ENCODE measurements at regions not wholly inside any gene's neighbourhood (a gene's known extent, or its start where the extent isn't known, plus 50 kb on each side); places are given as distances from the start of the nearest gene placed in this dataset.

DNA sequence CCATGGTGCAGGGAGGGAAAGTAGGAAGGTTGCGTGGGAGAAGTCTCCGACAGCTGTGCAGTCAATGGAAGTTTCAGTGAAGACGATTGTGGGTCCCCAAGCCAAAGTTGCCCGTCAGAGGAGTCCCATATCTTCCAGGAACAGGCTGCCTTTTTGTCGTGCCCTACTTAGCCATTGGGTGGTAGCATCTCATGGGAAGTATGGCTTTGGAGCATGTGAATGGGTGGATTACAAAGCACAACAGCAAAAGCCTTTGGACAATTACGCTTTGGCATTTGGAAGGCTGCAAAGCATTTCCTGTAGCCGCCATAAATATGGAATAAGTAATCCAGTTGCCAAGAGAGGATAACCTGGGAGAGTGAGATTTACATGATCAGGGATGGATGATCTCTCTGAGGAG lies 300.7 kb upstream of the BOD1L1 start:
- ChIA-PET CTCF (no interaction called here), POLR2A (no interaction called here)
- no peak overlapping the region for H3K4me3 ChIP-seq (ENCODE audit: low read depth, low read length)
- no peaks in the 10 kb centered on the region for H3K4me1 ChIP-seq (ENCODE audit: control insufficient read depth, insufficient read depth, low read length)
- TF ChIP-seq, protein P1, sequence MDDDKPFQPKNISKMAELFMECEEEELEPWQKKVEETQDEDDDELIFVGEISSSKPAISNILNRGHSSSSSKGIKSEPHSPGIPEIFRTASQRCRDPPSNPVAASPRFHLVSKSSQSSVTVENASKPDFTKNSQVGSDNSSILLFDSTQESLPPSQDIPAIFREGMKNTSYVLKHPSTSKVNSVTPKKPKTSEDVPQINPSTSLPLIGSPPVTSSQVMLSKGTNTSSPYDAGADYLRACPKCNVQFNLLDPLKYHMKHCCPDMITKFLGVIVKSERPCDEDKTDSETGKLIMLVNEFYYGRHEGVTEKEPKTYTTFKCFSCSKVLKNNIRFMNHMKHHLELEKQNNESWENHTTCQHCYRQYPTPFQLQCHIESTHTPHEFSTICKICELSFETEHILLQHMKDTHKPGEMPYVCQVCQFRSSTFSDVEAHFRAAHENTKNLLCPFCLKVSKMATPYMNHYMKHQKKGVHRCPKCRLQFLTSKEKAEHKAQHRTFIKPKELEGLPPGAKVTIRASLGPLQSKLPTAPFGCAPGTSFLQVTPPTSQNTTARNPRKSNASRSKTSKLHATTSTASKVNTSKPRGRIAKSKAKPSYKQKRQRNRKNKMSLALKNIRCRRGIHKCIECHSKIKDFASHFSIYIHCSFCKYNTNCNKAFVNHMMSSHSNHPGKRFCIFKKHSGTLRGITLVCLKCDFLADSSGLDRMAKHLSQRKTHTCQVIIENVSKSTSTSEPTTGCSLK (tag by site-specific recombination; IDR thresholded peaks at IDR 0.05): no peak
- TF ChIP-seq GLIS2 (tag by site-specific recombination; IDR thresholded peaks at IDR 0.05) (no peak), ZBTB17 (tag by site-specific recombination; IDR thresholded peaks at IDR 0.05) (no peak), ZBTB20 (tag by site-specific recombination; IDR thresholded peaks at IDR 0.05) (no peak)
- H3K9me3 ChIP-seq (ENCODE audit: control insufficient read depth, insufficient read depth, low read depth, low read length): no peaks in the 10 kb centered on the region
- H3K27ac ChIP-seq (ENCODE audit: extremely low read depth, low read depth, low read length): no peak overlapping the region
- no peaks in the 10 kb centered on the region for H3K36me3 ChIP-seq (ENCODE audit: control insufficient read depth in 2 of 2, insufficient read depth in 1 of 2, low read length in 2 of 2)

DNA sequence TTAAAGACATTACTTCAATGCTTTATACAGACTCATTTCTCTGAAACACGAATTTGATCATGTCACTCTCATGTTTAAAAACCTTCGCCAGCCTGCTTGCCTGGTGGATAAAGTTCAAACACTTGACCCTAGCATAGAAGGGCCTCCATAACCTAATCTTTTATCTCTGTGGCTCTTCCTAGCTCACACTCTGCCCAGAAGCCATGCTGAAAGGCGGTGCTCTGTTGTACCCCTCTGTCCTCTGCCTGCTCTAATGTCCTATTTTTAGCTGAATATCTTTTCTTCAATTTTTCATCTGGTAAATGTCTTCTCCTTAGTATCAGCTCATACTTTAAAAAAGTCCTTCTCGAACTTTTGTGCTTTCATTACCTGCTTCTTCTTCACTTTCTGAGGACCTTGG lies 302.6 kb upstream of the BOD1L1 start:
- H3K9me3 ChIP-seq (ENCODE audit: control insufficient read depth, insufficient read depth, low read depth, low read length): no peaks in the 10 kb centered on the region
- TF ChIP-seq YY1 (tag by site-specific recombination; IDR thresholded peaks at IDR 0.05) (no peak), YY2 (tag by site-specific recombination; IDR thresholded peaks at IDR 0.05) (no peak), HOXD13 (CRISPR knock-in tag; IDR thresholded peaks at IDR 0.05; ENCODE audit: borderline replicate concordance) (no peak), ZBTB21 (tag by site-specific recombination; IDR thresholded peaks at IDR 0.05) (no peak), KLF16 (tag by site-specific recombination; IDR thresholded peaks at IDR 0.05) (no peak), ZNF768 (tag by site-specific recombination; IDR thresholded peaks at IDR 0.05) (no peak), ZNF354C (tag by site-specific recombination; IDR thresholded peaks at IDR 0.05; ENCODE audit: borderline replicate concordance, low read depth) (no peak), ZBTB20 (tag by site-specific recombination; IDR thresholded peaks at IDR 0.05) (no peak), BCL11A (tag by site-specific recombination; IDR thresholded peaks at IDR 0.05; ENCODE audit: low read depth) (no peak), ZNF830 (tag by site-specific recombination; IDR thresholded peaks at IDR 0.05; ENCODE audit: low read depth) (no peak), RBAK (tag by site-specific recombination; IDR thresholded peaks at IDR 0.05) (no peak)
- TF ChIP-seq, protein P2, sequence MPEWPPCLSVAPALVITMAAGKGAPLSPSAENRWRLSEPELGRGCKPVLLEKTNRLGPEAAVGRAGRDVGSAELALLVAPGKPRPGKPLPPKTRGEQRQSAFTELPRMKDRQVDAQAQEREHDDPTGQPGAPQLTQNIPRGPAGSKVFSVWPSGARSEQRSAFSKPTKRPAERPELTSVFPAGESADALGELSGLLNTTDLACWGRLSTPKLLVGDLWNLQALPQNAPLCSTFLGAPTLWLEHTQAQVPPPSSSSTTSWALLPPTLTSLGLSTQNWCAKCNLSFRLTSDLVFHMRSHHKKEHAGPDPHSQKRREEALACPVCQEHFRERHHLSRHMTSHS (tag by site-specific recombination; IDR thresholded peaks at IDR 0.05): no peak
- TF ChIP-seq, protein P3, sequence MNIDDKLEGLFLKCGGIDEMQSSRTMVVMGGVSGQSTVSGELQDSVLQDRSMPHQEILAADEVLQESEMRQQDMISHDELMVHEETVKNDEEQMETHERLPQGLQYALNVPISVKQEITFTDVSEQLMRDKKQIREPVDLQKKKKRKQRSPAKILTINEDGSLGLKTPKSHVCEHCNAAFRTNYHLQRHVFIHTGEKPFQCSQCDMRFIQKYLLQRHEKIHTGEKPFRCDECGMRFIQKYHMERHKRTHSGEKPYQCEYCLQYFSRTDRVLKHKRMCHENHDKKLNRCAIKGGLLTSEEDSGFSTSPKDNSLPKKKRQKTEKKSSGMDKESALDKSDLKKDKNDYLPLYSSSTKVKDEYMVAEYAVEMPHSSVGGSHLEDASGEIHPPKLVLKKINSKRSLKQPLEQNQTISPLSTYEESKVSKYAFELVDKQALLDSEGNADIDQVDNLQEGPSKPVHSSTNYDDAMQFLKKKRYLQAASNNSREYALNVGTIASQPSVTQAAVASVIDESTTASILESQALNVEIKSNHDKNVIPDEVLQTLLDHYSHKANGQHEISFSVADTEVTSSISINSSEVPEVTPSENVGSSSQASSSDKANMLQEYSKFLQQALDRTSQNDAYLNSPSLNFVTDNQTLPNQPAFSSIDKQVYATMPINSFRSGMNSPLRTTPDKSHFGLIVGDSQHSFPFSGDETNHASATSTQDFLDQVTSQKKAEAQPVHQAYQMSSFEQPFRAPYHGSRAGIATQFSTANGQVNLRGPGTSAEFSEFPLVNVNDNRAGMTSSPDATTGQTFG (tag by site-specific recombination; IDR thresholded peaks at IDR 0.05; ENCODE audit: borderline replicate concordance): no peak
- no peaks in the 10 kb centered on the region for H3K36me3 ChIP-seq (ENCODE audit: control insufficient read depth in 2 of 2, insufficient read depth in 1 of 2, low read length in 2 of 2)
- H3K4me1 ChIP-seq (ENCODE audit: control insufficient read depth, insufficient read depth, low read length): no peaks in the 10 kb centered on the region
- POLR2A ChIA-PET: no interaction called here
- CTCF ChIA-PET: no interaction called here
- no peak overlapping the region for H3K27ac ChIP-seq (ENCODE audit: extremely low read depth, low read depth, low read length)
- no peak overlapping the region for H3K4me3 ChIP-seq (ENCODE audit: low read depth, low read length)

DNA sequence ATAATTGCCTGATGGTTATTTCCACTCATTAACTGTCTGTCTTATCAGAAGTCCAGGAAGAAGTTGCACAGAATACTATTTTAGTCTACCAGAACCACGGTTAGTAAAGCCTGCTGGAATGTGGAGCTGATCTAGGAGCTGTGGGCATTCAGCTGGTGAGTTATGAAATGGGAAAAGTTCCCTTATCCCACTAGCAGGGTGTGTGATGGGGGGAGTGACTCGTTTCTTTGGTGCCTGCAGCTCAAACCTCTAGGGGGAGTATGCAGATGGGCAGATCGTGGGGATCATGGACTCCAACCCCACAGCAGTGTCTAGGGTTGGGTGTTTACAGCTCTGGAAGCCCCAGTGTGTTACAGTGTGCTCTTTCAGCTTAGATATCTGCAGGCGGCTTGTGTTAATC lies 305.7 kb upstream of the BOD1L1 start:
- POLR2A ChIA-PET: no interaction called here
- CTCF ChIA-PET: no interaction called here
- H3K27ac ChIP-seq (ENCODE audit: extremely low read depth, low read depth, low read length): no peak overlapping the region
- TF ChIP-seq ZNF155 (tag by site-specific recombination; IDR thresholded peaks at IDR 0.05) (no peak), ZFP3 (tag by site-specific recombination; IDR thresholded peaks at IDR 0.05; ENCODE audit: low read depth) (no peak), GFI1B (tag by site-specific recombination; IDR thresholded peaks at IDR 0.05) (no peak), TCF7L2 (IDR thresholded peaks at IDR 0.05; ENCODE audit: borderline replicate concordance, low read depth, low read length) (no peak), ZNF366 (tag by site-specific recombination; conservative IDR thresholded peaks at IDR 0.05) (no peak)
- TF ChIP-seq, protein P4, sequence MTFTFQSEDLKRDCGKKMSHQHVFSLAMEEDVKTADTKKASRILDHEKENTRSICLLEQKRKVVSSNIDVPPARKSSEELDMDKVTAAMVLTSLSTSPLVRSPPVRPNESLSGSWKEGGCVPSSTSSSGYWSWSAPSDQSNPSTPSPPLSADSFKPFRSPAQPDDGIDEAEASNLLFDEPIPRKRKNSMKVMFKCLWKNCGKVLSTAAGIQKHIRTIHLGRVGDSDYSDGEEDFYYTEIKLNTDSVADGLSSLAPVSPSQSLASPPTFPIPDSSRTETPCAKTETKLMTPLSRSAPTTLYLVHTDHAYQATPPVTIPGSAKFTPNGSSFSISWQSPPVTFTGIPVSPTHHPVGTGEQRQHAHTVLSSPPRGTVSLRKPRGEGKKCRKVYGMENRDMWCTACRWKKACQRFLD (tag by site-specific recombination; IDR thresholded peaks at IDR 0.05): no peak
- TF ChIP-seq, protein P5, sequence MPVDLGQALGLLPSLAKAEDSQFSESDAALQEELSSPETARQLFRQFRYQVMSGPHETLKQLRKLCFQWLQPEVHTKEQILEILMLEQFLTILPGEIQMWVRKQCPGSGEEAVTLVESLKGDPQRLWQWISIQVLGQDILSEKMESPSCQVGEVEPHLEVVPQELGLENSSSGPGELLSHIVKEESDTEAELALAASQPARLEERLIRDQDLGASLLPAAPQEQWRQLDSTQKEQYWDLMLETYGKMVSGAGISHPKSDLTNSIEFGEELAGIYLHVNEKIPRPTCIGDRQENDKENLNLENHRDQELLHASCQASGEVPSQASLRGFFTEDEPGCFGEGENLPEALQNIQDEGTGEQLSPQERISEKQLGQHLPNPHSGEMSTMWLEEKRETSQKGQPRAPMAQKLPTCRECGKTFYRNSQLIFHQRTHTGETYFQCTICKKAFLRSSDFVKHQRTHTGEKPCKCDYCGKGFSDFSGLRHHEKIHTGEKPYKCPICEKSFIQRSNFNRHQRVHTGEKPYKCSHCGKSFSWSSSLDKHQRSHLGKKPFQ (tag by site-specific recombination; IDR thresholded peaks at IDR 0.05): no peak

More for the DNA sequence above, 305.7 kb upstream of the BOD1L1 start:
- Histone ChIP-seq H3K4me3 (ENCODE audit: low read depth, low read length) (no peak overlapping the region), H3K4me1 (ENCODE audit: control insufficient read depth, insufficient read depth, low read length) (no peaks in the 10 kb centered on the region), H3K36me3 (ENCODE audit: control insufficient read depth in 2 of 2, insufficient read depth in 1 of 2, low read length in 2 of 2) (no peaks in the 10 kb centered on the region), H3K9me3 (ENCODE audit: control insufficient read depth, insufficient read depth, low read depth, low read length) (no peaks in the 10 kb centered on the region)

Measured in HEK293 (cell line).